HG03108 (cell line): ENCODE measurements at regions not wholly inside any gene's neighbourhood (a gene's known extent, or its start where the extent isn't known, plus 50 kb on each side); places are given as distances from the start of the nearest gene placed in this dataset.

ENCODE experiments used
- ATAC-seq: cut with Tn5 transposase; IDR thresholded peaks from one replicate; pipeline ENCODE4 v1.9.1; 2021; ENCODE audit warnings: moderate library complexity; ENCODE audit not compliant: unreplicated experiment

DNA sequence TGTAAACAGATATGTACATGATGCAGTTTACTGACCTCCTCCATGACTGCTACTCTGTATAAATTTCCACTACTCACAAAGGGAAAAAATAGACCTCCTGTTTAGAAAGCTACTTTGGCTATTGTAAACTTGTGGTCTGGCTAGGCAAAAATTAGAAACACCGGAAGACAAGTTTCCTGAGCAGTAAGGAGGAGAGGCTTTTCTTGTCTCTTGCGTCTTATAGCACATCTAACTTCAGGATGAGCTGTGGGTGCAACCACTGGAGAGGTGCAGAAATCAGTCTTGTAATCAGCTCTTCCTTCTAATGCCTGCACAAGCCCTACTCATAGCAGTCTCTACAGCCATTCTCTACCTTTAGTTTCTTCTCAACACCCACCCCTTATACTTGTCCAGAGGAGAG, 296.5 kb upstream of the SLC35B3 start:
- no peak for ATAC-seq

DNA sequence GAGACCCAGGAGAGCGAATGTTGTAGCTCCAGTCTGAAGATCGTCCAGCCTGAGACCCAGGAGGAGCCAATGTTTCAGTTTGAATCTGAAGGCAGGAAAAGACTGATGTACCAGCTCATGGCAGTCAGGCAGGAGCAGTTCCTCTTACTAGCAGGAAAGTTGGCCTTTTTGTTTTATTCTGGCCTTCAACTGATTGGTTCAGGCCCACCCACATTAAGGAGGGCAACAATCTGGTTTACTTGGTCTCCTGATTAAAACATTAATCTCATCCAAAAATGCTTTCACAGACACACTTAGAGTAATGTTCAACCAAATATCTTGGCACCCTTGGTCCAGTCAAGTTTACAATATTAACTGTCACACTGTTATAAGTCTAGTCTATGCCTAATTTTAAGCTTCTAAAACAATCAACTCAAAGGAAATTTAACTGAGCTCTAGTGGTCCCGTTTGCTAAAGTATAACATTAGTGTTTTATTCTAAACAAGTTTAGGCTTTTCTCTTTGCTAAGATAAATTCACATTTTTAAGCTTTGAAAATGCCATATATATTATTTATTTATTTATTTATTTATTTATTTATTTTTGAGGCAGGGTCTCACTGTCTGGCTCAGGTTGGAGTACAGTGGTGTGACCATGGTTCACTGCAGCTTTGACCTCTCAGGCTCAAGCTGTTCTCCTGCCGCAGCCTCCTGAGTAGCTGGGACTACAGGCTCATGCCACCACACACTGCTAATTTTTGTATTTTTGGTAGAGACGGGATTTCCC, 275.5 kb upstream of the SLC35B3 start:
- no peak for ATAC-seq

DNA sequence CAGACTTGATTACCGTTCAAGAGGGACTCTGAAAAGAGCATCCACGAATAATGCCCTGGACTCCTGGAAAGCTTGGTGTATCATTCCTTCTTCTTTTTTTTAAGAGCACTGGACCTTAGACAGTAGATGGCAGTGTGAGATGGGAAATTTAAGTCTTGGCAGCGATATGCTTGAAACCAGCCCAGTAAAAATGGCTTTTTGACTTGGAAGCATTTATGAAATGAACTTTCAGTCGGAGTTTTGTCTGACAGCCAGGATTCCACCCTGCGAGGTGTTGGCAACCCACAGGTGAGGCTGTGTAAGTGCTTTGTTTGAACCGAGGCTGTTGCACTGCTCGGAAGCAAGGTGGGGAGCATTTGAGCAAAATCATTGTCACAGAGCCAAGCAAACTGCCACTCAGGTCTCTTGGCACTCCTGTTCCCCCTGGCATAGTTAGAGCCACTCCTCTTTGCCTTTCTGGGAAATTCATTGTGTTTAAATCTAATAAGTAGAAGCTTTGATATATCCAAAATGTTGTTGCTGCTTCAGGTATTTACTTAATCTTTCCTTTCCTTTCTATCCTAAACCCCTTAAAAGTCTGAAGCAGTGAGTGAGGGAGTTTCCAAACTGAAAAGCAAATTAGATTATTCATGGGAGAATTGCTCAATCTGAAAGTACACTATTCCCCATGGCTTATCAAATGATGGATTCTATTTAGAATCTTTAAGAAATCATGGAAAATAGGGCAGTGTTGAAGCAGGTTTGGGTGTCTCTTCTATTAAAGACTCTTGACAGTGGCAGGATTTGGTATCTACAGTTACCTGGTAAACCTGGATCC, 272.8 kb upstream of the SLC35B3 start:
- no peak for ATAC-seq

DNA sequence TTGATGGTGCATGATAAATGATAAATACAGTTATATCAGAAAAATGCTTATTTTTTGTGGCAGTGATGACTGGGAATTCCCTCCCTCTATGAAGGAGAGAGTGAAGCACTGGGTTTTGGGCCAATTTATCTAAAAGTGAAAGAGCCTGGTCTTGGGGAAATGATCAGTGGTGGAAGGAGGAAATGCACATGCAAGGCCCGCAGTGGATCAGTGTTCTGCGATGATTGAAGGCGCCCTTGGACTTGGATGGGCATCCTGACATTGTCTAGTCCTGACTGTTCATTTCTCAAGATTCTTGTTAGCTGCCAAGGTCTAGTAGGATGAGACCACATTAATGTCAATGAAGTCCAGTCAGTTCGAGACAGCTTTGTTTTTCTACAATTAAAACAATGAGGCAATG, 272.0 kb upstream of the SLC35B3 start:
- ATAC-seq = no peak

DNA sequence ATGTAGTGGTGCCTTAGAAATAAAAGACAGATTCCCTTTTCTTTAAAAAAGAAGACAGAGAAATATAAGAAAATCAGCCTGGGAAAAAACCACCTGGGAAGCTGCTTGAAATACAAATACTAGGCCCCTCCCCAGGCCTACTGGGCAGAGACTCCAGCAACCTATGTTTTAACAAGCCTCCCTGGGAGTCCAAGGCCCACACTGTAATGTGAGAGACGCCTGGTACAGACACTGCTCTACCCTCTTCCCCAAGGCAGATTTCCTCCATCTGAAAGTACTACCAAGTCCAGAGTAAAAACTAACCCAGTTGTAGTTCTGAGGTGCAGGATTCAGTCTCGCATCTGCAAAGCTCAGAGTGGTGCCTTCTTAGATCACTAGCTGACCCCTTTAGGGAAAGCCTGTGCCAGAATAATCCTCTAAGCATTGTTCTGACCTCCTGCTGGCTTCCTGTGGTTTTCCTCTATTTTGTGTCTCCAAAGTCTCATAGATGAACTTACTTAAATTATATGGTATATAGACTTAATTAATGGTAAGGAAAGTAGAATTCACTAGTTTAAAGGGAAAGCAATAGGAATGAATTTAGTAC, 270.2 kb upstream of the SLC35B3 start:
- ATAC-seq = no peak

GRCh38 chr6:8703059-8703458, 267.7 kb upstream of the SLC35B3 start:
- no peak for ATAC-seq

- no peak for ATAC-seq
These were observed 253.5 kb upstream of the SLC35B3 start for GRCh38 chr6:8688821-8689220.

DNA sequence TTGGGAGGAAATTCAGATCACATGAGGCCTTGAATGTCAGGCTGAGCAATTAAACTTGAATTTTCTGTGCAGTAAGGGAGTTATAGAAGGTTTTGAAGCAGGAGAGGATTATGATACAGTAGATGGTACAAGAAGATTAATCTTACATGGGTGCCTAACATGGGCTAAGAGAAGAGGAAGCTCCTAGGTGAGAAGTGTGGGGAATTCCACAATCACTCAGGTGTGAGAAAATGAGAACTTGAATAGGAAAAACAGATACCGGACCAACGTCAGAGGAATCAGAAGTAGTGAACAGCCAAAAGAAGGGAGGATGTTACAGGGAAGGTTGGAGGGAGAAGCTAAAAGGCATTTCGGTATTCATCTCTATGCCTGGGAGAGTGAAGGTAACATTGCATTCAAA, 250.7 kb upstream of the SLC35B3 start:
- ATAC-seq = no peak

GRCh38 chr6:8683204-8683603, 247.9 kb upstream of the SLC35B3 start:
- ATAC-seq = no peak

DNA sequence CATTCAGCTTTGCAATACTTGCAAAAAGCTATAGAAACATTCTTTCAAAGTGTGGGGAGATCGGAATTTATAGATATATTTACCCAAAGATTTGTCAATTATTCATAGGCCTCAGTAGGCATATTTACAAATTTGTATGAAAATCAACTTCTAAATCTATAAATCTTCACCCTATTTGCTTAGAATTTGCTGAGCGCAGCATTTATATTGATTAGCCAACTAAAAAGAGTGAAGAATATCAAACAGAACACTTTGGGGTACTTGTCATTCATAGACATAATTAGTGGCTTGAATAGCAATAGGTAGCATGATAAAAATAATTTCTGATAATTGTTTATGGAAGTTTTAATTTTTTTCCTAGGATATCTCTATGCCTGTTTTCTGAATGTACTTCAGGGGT, 244.5 kb upstream of the SLC35B3 start:
- ATAC-seq = no peak

GRCh38 chr6:8678466-8678865, 243.1 kb upstream of the SLC35B3 start:
- no peak for ATAC-seq

DNA sequence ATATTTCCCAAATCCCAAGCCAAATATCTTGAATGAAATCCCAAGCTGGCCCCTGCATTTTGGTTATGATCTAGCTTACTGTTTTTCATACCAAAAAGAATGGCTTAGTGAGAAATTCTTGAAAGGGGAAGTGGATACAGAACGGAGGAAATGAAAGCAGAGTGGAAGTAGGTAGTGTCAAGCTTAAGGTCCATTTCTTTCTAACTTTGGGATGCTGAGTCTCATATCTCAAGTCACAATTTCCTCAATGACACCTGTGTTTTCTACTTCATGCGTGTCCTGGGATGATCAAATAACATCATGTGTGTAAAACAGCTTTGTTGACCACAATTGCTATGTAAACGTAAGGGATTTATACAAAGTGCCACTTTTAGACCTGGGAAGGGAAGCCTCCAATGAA, 238.8 kb upstream of the SLC35B3 start:
- no peak for ATAC-seq

DNA sequence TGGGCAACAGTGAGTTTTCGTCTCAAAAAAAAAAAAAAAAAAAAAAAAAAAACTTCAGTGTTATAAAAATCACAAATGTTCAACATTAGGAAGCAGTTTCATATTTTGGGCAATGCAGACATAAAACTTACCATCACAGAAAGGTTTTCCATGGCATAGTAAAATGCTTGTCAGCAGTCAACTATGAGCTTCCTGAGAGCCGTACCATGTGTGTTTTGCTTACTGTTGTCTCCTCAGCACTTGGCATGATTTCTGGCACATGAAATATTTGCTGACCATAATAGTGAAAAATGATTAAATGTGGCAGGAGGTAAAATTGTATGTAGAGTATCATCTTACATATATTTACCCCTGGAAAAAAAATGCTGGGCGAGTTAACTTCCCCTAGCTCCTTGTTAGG, 237.5 kb upstream of the SLC35B3 start:
- no peak for ATAC-seq

- no peak for ATAC-seq
These were observed 235.4 kb upstream of the SLC35B3 start for GRCh38 chr6:8670792-8671191.

DNA sequence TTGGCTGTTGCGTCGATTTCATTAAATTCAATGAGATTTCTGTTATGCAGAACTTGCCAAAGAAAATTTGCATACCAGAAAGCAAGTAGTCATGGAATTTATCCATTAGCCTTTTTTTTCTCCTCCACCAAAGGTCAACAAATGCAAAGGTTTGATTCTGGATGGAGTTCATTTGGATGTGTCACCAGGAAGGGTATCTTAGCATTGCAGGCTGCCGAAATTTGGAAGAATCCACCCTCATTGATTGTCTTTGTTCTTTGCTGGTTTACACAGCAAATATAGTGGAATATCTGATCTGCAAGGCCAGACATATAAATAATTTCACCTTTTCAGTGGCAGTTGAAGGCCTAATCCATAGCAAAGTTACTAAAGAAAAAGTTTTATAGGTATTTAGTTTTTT, 229.4 kb upstream of the SLC35B3 start:
- ATAC-seq = no peak

DNA sequence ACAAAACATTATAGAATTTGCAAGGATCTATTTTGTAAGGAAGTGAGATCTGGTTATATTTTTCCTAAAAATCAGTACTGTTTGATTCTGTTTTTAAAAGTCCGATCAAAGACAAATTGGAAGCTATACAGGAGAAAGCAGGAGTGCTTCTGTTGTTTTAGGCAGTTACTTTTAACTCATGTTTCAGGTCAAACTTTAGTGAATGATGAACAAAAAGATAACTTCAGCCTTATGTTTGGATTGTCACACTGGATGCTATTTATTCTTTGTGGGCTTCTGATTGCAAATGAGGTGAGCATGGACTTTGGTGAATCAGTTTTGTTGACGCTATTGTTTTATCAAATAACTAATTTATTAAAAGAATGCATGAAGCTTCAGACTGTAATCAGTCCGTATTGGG, 228.7 kb upstream of the SLC35B3 start:
- no peak for ATAC-seq

GRCh38 chr6:8659404-8660189, 224.3 kb upstream of the SLC35B3 start:
- no peak for ATAC-seq

- no peak for ATAC-seq
These were observed 223.1 kb upstream of the SLC35B3 start for GRCh38 chr6:8658416-8658815.

DNA sequence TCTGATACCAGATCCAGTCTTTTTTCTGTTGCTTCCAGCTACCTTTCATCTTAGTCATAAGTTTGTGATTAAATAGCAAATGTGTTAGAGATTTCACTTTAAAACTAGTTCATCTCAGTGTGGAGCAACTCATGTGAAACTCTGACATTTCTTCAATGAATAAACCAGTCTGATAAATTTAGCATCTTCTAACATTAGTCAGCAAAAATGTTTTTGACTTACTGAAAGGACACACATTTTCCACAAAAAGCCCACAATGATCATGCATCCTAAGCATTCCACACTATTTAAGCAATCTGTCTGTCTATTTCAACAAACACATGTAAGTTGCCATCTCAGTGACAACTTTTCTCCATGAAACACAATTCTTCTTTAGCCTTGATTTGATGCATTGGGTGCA, 222.2 kb upstream of the SLC35B3 start:
- ATAC-seq = no peak

DNA sequence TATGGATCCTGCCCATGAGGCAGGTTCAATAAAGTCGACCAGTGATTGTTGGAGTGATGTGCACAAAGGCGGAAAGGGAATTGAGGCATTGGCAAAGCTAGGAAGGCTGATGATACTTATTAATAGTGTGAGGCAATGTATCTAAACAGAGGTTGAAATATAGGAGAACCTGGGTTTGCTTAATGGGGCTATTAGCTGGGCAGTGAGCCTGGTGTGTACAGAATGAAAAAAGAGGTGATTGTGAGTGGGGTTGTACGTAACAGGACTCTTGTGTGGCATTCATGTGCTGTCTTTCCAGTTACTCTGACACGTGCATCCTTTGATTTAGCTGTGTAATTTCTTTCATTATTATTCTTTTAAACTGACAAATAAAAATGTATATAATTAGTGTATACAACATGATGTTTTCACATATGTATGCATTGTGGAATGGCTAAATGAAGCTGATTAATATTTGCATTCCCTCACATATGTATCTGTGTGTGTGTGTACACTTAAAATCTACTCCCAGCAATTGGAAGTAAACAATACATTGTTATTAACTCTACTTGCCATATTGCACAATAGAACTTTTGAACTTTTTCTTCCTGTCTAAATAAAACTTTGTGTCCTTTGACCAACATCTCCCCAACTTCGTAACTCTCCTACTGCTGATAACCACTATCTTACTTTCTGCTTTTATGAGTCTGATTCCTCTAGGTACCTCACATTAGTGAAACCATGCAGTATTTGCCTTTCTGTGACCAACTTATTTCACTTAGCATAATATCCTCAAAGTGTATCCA, 220.5 kb upstream of the SLC35B3 start:
- no peak for ATAC-seq

GRCh38 chr6:8652710-8653109, 217.4 kb upstream of the SLC35B3 start:
- ATAC-seq = no peak
